Activated B cell treated with CpG ODN at 0.5 μM for 24 hours (primary cell): ENCODE measurements at regions not wholly inside any gene's neighbourhood (a gene's known extent, or its start where the extent isn't known, plus 50 kb on each side); places are given as distances from the start of the nearest gene placed in this dataset.

Experiments used
- ATAC-seq: fragments of 200-7000 bp; cut with Tn5 transposase; one replicate; pipeline ENCODE4 v1.10.0; 2021; ENCODE audit warnings: low read depth, mild to moderate bottlenecking, moderate library complexity
- CTCF ChIA-PET: fragments of 350-600 bp; sonication (Branson Sonifier 250); formaldehyde crosslinking; loops from one replicate; lab custom pipeline; 2021; ENCODE audit warnings: antibody characterized with exemption; lab: Charles Lee
- POLR2A ChIA-PET: fragments of 350-600 bp; sonication (Branson Sonifier 250); formaldehyde crosslinking; loops from one replicate; lab custom pipeline; 2021; ENCODE audit warnings: antibody characterized with exemption; lab: Charles Lee
- DNase-seq: peaks from one replicate; pipeline ENCODE4 v3.0.0; 2022
- H3K27ac Mint-ChIP-seq: one replicate; pipeline ENCODE4 v1.8.0; 2020; ENCODE audit warnings: mixed read lengths
- H3K27me3 Mint-ChIP-seq: one replicate; pipeline ENCODE4 v1.8.0; 2021; ENCODE audit warnings: mixed read lengths
- H3K36me3 Mint-ChIP-seq: one replicate; pipeline ENCODE4 v1.8.0; 2021; ENCODE audit warnings: low read depth, mixed read lengths
- H3K4me1 Mint-ChIP-seq: one replicate; pipeline ENCODE4 v1.8.0; 2021; ENCODE audit warnings: mixed read lengths
- H3K4me3 Mint-ChIP-seq: one replicate; pipeline ENCODE4 v1.8.0; 2020; ENCODE audit warnings: mild to moderate bottlenecking, mixed read lengths
- H3K9me3 Mint-ChIP-seq: one replicate; pipeline ENCODE4 v1.8.0; 2020; ENCODE audit warnings: mixed read lengths
- CTCF ChIP-seq: fragments of 200-600 bp; IDR thresholded peaks from one replicate; pipeline ENCODE4 v1.8.0; 2022; ENCODE audit warnings: antibody characterized with exemption, mild to moderate bottlenecking
- intact Hi-C: fragments of 100-400 bp; cut with micrococcal nuclease; formaldehyde crosslinking; loops from one replicate; pipeline ENCODE4 v1.15.1; 2024

GRCh38 chrX:12052109-12052508, 86.2 kb upstream of the FRMPD4 start:
- no peak overlapping the region for H3K4me3 Mint-ChIP-seq
- ChIA-PET CTCF (no interaction called here), POLR2A (interaction anchor here (0.6 kb wide), 1 partner anchor 1920 kb away, joined by 3 read pairs; no protein-coding TSS in a partner anchor)
- H3K4me1 Mint-ChIP-seq, result no peaks in the 10 kb centered on the region
- no peaks in the 10 kb centered on the region for H3K9me3 Mint-ChIP-seq
- no peaks in the 10 kb centered on the region for H3K36me3 Mint-ChIP-seq
- no peaks in the 10 kb centered on the region for H3K27me3 Mint-ChIP-seq
- no peak overlapping the region for H3K27ac Mint-ChIP-seq
- no peak for DNase-seq
- intact Hi-C loops, result loop anchor here (10.0 kb wide), 1 partner anchor 267 kb away; no protein-coding TSS in a partner anchor
- ATAC-seq, result no peak
- no peak for TF ChIP-seq CTCF

- no peak overlapping the region for H3K27ac Mint-ChIP-seq
- H3K36me3 Mint-ChIP-seq, result no peaks in the 10 kb centered on the region
- POLR2A ChIA-PET, result no interaction called here
- H3K4me3 Mint-ChIP-seq, result no peak overlapping the region
- no peaks in the 10 kb centered on the region for H3K4me1 Mint-ChIP-seq
- H3K27me3 Mint-ChIP-seq, result no peaks in the 10 kb centered on the region
- no peak for TF ChIP-seq CTCF
- ATAC-seq (no peak), DNase-seq (no peak)
- CTCF ChIA-PET, result no interaction called here
- no peaks in the 10 kb centered on the region for H3K9me3 Mint-ChIP-seq
- intact Hi-C loops, result loop anchor here (10.0 kb wide), 1 partner anchor 273 kb away; no protein-coding TSS in a partner anchor
Observed at GRCh38 chrX:12058087-12058486, 80.2 kb upstream of the FRMPD4 start.

- ATAC-seq, result no peak
- Mint-ChIP-seq H3K4me1 (no peaks in the 10 kb centered on the region), H3K4me3 (no peak overlapping the region), H3K9me3 (no peaks in the 10 kb centered on the region), H3K36me3 (no peaks in the 10 kb centered on the region), H3K27me3 (no peaks in the 10 kb centered on the region), H3K27ac (no peak overlapping the region)
- POLR2A ChIA-PET, result no interaction called here
- intact Hi-C loops, result no loop called here
- CTCF ChIA-PET, result no interaction called here
- DNase-seq, result no peak
- no peak for TF ChIP-seq CTCF
Observed at GRCh38 chrX:12060489-12061260, 77.6 kb upstream of the FRMPD4 start.

- Mint-ChIP-seq H3K36me3 (no peaks in the 10 kb centered on the region), H3K9me3 (no peaks in the 10 kb centered on the region), H3K27ac (no peak overlapping the region), H3K27me3 (no peaks in the 10 kb centered on the region), H3K4me1 (no peaks in the 10 kb centered on the region), H3K4me3 (no peak overlapping the region)
- CTCF ChIA-PET, result no interaction called here
- DNase-seq, result no peak
- POLR2A ChIA-PET, result no interaction called here
- ATAC-seq, result no peak
- intact Hi-C loops, result no loop called here
- TF ChIP-seq CTCF, result no peak
Observed at GRCh38 chrX:12065251-12065650, 73.0 kb upstream of the FRMPD4 start.

- H3K4me3 Mint-ChIP-seq, result no peak overlapping the region
- no peaks in the 10 kb centered on the region for H3K36me3 Mint-ChIP-seq
Observed at GRCh38 chrX:12076046-12076445, 62.2 kb upstream of the FRMPD4 start.

More at GRCh38 chrX:12076046-12076445, 62.2 kb upstream of the FRMPD4 start:
- CTCF ChIA-PET, result no interaction called here
- POLR2A ChIA-PET, result no interaction called here
- ATAC-seq, result no peak
- Mint-ChIP-seq H3K9me3 (no peaks in the 10 kb centered on the region), H3K27me3 (peaks cover 9% of the 10 kb centered on the region), H3K27ac (no peak overlapping the region), H3K4me1 (no peaks in the 10 kb centered on the region)
- no peak for DNase-seq
- no peak for TF ChIP-seq CTCF
- intact Hi-C loops, result no loop called here
